Fibroblast of peridontal ligament (primary cell): ENCODE measurements at regions not wholly inside any gene's neighbourhood (a gene's known extent, or its start where the extent isn't known, plus 50 kb on each side); places are given as distances from the start of the nearest gene placed in this dataset.
"Not testable (repeated sequence)": the region's sequence is repeated elsewhere in the genome, so short reads cannot be mapped to it uniquely, and the experiment has no call there.

Experiments used
- DNase-seq: peaks from one replicate; pipeline ENCODE4 v3.0.0-alpha.2; 2010; ENCODE audit errors: extremely low read depth

- DNase-seq: peak; percentile 24
Measured at GRCh38 chr5:83889971-83890745, 169.5 kb upstream of the HAPLN1 start.

- DNase-seq: peak; percentile 82
Measured at GRCh38 chr5:83877911-83878706, 157.5 kb upstream of the HAPLN1 start.

- DNase-seq: no peak
Measured at GRCh38 chr5:83871533-83872395, 151.1 kb upstream of the HAPLN1 start.

DNA sequence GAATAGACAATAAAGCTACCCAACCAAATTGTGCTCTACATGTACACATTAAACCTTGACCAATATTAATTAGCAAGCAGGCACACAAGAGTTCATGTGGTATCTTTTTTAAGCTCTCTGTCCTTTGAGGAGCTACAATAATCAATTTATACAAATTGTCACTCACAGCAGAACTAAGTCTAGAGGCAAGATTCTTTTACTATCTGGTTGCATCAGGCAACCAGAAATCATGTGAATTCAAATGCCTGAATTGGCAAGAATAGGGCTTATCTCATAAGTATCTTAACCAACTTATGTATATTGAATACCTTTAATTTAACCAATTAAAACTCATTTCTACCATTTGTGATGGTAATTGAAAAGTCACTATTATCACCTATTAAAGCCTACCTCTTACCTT is 145.5 kb upstream of the HAPLN1 start:
- peak; percentile 57 for DNase-seq

DNA sequence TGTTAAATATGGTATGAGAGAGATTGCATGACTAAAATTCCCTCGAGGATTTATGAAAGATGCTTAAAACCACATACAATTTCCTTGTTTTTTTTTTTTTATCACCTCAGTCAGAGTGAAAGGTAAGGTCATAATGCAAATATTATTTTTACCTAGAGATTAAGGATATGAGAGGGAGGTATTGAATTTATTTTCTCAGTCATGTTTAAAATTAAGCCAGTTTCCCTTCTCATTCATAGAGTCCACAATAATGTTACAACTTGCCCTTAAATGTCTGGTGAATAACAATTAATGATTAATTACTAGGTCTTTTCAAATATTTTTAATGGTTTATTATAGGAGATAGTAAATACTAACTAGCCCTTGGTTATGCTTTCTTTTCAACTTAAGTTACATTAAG is 144.9 kb upstream of the HAPLN1 start:
- no peak for DNase-seq

DNA sequence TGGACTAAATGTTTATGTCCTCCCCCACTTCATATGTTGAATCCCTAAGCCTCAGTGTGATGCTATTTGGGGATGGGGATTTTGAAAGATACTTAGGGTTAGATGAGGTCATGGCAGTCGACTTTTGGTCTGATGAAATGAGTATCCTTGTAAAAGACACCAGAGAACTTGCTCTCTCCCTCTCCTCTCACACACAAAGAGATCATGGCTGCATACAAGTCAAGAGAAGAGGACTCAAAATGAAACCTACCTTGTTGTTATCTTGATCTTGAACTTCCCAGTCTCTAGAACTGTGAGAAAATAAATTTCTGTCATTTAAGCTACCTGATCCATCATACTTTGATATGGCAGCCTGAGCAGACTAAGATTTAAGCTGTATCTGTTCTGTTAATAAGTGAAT is 144.0 kb upstream of the HAPLN1 start:
- peak; percentile 25 for DNase-seq

DNA sequence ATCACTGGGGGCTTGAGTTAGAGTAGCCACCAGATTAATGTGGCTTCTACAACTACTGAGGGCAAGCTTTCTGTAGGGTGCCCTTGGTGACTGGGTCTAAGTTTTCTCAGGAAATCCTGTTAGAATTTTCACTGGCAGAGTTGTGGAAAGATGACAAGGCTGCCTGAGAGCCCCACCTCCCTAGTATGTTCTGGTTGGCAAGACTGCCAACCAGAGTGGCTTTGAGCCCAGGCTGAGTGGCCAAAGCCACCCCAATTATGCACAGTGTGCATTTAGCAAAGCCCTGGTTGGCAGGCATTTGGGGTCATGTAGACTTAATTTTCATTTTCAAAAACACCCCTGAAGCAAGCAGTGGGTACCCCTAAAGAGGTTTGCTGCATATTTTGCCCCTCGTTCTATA is 136.7 kb upstream of the HAPLN1 start:
- DNase-seq: no peak

DNA sequence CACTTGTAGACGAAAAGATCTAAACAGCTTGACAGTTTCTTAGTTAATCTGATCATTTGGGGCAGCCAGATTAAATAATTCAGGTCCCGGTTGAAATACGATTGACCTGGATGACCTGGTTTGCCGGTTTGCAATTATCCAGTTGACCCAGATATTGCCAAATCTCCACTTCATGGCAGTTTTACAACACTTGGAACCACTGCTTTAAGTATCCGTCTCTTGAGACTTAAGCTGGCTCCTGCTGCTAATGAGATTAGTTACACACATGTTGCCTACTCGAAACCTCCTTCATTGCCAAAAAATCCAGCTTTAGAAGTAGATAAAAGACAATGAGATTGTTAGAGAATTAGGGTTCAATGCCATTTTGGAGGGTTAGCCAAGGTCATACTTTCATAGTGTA is 136.2 kb upstream of the HAPLN1 start:
- peak; percentile 23 for DNase-seq

GRCh38 chr5:83850412-83850811 is 129.8 kb upstream of the HAPLN1 start:
- DNase-seq: not testable (repeated sequence)

GRCh38 chr5:83848941-83849340 is 128.3 kb upstream of the HAPLN1 start:
- no peak for DNase-seq

DNA sequence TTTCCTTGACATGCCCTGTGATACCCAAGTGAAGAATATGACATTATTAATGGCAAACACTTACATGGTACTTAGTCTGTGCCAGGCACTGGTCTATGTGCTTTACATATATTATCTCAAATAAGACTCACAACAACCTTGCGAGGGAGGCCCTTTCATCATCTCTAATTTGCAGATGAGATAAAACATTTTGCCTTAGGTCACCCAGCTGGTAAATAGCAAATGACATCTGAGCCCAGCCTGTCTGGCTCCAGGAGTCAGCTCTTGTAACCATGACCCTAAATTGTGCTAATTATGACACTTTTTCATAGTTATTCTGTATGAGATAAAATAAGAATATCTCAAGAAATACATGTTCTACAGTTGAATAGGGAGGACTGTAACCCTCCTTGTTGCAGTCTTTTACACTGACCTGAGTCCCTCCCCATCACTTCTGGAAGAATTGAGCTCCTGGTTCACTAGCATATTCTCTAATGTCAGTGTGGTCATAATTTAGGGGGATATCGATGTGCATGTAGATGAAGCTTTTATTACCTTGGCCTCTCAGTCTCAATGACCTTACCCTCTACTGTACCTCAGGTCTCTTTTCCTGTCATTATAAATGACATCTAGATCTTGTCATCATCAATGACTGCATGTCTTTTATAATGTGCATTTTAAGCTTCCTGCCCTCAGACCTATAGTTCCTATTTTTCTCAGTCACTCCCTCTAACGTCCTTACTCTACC is 126.1 kb upstream of the HAPLN1 start:
- no peak for DNase-seq

GRCh38 chr5:83844449-83845068 is 123.9 kb upstream of the HAPLN1 start:
- DNase-seq: peak; percentile 99

- no peak for DNase-seq
Measured at GRCh38 chr5:83839788-83840187, 119.1 kb upstream of the HAPLN1 start.

DNA sequence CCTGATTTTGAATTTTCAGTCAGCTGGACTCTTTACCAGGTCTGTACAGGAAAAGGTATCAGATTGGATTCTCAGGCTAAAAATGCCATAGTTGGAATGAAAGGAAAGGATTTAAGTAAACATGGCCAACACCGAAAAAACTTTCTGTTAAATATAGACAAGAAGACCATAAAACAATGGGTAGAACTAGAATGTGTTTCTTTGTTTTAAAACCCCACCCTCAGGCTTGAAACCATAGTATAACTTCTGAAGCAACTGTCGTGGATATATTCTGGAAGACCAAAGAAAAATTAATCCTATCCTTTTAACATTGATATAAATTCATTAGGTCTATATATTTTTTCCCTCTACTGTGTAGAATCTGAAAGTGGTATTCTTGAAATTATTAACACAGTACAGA is 118.6 kb upstream of the HAPLN1 start:
- DNase-seq: no peak

DNA sequence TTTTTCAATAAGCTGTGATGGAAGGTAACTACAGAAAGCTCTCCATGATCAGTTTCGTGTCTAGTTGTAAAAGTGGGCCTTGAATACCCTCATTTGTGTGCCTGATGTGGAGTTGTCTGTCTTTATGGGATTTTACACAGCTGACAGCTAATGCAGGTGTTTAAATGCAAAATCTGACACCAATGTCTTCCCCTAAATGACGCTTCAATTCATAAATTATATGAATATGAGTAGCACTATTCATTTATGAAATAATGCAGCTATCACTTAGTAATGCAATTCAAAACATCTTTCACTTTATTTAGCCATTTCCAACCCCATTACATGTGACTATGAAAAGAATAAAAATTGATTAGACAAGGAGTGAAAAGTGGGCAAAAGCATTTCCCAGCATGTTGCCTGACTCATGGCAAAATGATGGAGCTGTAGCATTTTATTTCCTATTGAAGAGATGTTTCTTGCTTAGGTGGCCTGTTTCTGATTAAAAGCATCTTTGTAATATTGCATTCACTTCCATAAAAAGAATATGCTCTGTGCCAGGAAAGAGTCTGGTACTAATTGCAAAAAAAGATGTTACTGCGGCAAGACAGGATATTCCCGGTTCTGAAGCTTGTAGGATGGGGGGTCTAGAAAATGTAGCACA is 116.7 kb upstream of the HAPLN1 start:
- DNase-seq: peak; percentile 70

- no peak for DNase-seq
Measured at GRCh38 chr5:83834306-83834705, 113.7 kb upstream of the HAPLN1 start.

GRCh38 chr5:83831834-83832233 is 111.2 kb upstream of the HAPLN1 start:
- DNase-seq: no peak

- peak; percentile 91 for DNase-seq
Measured at GRCh38 chr5:83827111-83827557, 106.5 kb upstream of the HAPLN1 start.

- no peak for DNase-seq
Measured at GRCh38 chr5:83817591-83817990, 96.9 kb upstream of the HAPLN1 start.

- DNase-seq: no peak
Measured at GRCh38 chr5:83815661-83816060, 95.0 kb upstream of the HAPLN1 start.
